Spleen (tissue), 7 donors: ENCODE measurements at regions not wholly inside any gene's neighbourhood (a gene's known extent, or its start where the extent isn't known, plus 50 kb on each side); places are given as distances from the start of the nearest gene placed in this dataset.

Experiments
- CTCF ChIP-seq, 11 experiments: fragments of 200-600 bp in 7 of 11; fragments of 450-650 bp in 4 of 11; sonication (generic) in 4 of 11; IDR thresholded peaks in 8 of 11; conservative IDR thresholded peaks in 3 of 11; 1 replicate in 7 of 11; 2 replicates in 4 of 11; pipeline versions ENCODE4 v1.4.0 to v1.8.0; 2016 to 2021; ENCODE audit warnings: antibody characterized with exemption in 11 of 11, inconsistent platforms in 4 of 11, mild to moderate bottlenecking in 1 of 11
- POLR2AphosphoS5 ChIP-seq, 3 donors: sonication (generic); formaldehyde crosslinking; IDR thresholded peaks; one replicate each; pipeline ENCODE4 v1.5.1; 2017; ENCODE audit warnings: antibody characterized with exemption in 3 of 3
- donor health status: DM: no; HTN: no; CAD: no; lungs with moderate emphysema.
- donor health status: DM: no; HTN: no; CAD: no.
- donor health status: DM: no; HTN: no; CAD: no.

- no peak for TF ChIP-seq POLR2AphosphoS5 (IDR thresholded peaks at IDR 0.05)
- no peak for TF ChIP-seq CTCF (IDR thresholded peaks at IDR 0.05 in 8 of 11, conservative IDR thresholded peaks at IDR 0.05 in 3 of 11)
These were observed 468.1 kb upstream of the NOVA1 start for GRCh38 chr14:27065886-27066285.
